RKO (cell line): ENCODE measurements at regions not wholly inside any gene's neighbourhood (a gene's known extent, or its start where the extent isn't known, plus 50 kb on each side); places are given as distances from the start of the nearest gene placed in this dataset.

Source experiments
- DNase-seq: peaks from one replicate; pipeline ENCODE4 v3.0.0-alpha.2; 2016; ENCODE audit warnings: low spot score

GRCh38 chr13:84570831-84571230, 688.6 kb upstream of the SLITRK1 start:
- no peak for DNase-seq

- no peak for DNase-seq
Measured at GRCh38 chr13:84569366-84569765, 687.1 kb upstream of the SLITRK1 start.

DNA sequence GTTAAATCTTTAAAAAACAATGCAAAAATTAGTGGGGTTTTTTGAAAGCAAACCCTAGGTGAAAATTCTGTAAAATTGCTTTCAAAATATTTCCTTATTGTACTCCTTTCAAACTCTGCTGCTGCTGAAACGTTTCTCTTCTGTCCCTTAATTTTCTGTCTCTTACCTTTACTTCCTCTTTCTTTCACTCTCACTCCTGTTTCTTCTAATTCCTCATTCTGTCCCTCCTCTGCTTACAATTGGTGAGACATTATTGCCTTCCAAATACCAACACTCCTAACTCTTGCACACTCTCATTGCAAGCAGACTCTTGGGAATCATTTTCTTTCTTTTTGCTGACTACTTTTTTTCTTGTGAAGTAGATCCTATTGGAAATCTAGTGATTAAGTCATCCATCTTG, 685.6 kb upstream of the SLITRK1 start:
- no peak for DNase-seq

DNA sequence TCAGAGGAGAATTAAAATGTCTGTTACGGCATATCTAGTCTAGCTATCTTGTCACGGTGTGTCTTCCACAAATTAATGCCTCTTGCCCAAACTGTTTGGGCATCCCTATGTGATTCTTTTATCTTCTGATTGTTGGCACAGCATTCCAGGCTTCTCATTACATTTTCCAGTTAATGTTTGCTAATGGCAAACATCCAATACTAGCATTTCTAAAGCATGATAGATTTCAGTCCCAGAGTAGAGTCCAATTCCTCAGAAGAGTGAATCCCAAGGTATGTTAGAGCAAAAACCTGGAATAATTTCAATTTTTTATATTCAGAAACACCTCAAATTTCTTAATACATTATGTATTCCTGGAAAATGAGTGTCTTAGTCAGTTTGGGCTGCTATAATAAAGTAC, 684.5 kb upstream of the SLITRK1 start:
- no peak for DNase-seq

DNA sequence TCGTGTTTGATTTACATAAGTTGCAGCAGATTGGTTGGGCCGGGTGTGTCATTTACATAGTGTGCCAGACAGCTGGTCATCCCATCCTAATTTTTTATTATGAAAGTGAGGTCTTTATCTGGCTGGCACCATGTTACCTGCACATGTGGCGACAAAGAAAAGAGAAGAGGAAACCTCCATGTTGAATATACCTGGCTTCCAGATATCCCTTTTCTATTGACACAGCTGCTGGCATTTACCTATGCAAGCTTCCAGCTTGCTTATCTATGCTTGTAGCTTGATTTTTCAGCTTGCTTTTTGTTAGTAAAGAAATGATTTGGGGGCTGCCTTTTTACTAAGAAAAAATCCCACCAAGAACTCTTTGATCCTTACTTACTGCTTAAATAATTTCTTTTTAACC, 681.3 kb upstream of the SLITRK1 start:
- DNase-seq = no peak

GRCh38 chr13:84553227-84553626, 671.0 kb upstream of the SLITRK1 start:
- DNase-seq = no peak

GRCh38 chr13:84543962-84544361, 661.7 kb upstream of the SLITRK1 start:
- no peak for DNase-seq

- DNase-seq = no peak
Measured at GRCh38 chr13:84542348-84542747, 660.1 kb upstream of the SLITRK1 start.

- DNase-seq = no peak
Measured at GRCh38 chr13:84536906-84537305, 654.6 kb upstream of the SLITRK1 start.

GRCh38 chr13:84528408-84529070, 646.3 kb upstream of the SLITRK1 start:
- no peak for DNase-seq

GRCh38 chr13:84525865-84526264, 643.6 kb upstream of the SLITRK1 start:
- DNase-seq = no peak

DNA sequence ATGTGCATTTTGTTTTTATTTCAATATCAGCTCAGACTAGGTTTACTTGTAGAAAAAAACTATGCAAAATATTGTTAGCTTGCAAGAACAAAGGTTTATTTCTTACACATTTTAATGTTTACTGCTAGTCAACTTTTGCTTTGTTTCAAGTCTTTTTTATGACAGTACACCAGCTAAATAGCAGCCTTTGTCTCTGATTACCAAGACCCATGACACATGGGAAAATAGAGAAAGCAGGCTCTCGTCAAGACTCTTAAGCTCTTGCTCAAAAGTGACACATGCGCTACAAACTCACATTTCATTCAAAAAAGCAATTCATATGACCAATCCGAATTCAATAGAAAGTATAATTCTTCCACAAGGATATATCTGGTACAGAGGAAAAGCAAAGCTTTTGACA, 642.3 kb upstream of the SLITRK1 start:
- no peak for DNase-seq

GRCh38 chr13:84500016-84500415, 617.7 kb upstream of the SLITRK1 start:
- DNase-seq = no peak

DNA sequence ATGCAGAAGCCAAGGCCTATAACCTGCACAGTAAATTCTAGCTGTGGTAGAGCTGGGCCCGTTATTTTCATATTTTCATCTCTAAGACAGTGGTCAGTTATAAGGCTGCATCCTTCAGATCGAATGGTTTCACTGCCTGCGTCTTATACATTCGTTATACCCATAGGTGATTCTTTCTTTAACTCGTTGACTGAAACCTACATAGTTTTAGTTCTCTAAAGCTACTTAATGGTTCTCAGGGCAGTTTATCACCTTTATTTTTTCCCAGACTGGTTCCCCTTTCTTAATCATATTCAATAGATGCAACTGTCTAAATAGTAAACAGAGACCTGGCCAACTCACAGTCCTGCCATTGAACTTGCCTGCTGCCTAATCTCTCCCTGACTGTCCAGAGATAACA, 615.3 kb upstream of the SLITRK1 start:
- no peak for DNase-seq

DNA sequence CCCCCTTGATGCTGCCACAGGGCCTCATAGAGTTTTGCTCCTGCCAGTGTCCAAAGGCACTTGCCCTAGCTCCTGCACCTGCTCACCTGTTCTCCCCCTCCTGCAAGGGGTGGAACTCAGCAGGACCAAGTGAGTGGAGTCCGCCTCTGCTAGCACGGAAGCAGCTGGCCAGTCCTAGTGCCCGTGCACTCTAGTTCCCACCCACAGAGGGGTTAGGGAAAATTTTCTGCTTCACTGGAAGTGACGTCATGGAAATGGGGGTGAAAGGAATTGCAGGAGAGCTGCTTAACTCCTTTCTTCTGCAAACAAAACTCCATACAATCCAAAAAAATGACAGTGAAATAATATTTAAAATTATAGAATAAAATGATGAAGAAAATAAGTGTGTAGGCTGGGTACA, 609.7 kb upstream of the SLITRK1 start:
- DNase-seq = no peak

DNA sequence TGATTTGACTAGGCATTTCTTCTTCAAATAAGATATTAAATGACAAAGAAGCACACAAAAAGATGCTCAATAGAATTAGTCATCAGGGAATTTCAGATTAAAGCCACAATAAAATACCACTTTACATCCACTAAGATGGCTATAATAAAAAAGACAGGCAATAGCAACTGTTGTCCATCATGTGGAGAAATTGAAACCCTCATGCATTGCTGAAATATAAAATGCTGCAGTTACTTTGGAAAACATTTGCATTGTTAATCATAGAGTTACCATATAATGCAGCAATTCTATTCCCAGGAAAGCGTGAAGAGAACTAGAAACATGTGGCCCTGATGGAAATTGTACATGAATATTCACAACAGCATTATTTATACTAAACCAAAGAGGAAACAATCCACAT, 605.5 kb upstream of the SLITRK1 start:
- DNase-seq = no peak

- DNase-seq = peak; percentile 14
Measured at GRCh38 chr13:84481958-84482357, 599.7 kb upstream of the SLITRK1 start.

DNA sequence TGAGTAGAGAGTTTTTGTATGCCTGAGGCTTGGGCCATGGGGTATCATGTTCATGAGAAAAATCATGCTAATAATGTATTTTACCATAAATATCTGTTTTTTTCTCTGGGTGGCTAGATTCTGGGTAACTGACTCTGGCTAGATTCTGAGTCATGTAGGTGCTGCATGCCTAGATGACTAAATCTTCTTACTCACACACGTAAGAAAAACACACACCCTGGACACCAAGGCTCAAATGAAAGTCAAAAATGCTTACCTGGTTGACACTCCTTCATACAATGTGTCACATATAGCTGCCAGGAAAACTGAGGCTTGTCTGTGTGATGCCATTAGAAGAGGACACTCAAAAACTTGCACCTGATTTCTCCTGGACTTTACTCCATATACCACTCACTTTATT, 597.4 kb upstream of the SLITRK1 start:
- DNase-seq = peak; percentile 43

DNA sequence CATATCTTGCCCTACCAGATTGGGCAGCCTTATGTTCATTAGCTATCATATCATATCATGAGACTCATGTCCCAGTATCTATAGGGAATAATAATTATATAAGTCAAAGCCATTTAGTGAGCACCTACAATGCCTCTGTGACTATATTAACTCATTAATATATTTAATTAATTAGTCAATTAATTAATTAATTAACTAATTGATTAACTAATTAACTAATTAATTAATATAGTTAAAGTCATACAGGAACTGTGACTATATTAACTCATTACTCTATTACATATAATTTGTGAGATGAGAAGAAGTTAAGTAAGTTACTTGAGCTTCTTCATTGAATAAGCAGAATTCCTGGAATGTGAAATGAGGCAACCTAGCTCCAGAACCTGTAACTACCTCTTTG, 588.3 kb upstream of the SLITRK1 start:
- no peak for DNase-seq

- no peak for DNase-seq
Measured at GRCh38 chr13:84466461-84466860, 584.2 kb upstream of the SLITRK1 start.

DNA sequence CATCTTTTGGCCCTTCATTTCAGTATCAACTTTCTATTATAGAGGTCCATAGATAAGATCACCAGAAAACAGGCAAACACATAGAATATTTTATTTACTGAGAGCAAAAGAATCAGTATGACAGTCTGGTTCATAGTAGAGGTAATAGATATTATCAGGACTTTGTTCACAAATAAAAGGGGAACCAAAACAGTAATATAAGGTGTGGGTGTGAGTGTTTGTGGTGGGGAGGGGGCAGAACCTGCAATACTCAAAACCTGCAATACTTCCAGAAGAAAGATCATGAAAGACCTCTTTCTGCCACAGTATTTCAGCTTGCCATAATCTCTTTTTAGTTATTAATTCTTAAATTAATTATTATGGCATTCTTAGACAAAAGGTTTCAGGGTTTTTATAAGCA, 578.7 kb upstream of the SLITRK1 start:
- DNase-seq = no peak

DNA sequence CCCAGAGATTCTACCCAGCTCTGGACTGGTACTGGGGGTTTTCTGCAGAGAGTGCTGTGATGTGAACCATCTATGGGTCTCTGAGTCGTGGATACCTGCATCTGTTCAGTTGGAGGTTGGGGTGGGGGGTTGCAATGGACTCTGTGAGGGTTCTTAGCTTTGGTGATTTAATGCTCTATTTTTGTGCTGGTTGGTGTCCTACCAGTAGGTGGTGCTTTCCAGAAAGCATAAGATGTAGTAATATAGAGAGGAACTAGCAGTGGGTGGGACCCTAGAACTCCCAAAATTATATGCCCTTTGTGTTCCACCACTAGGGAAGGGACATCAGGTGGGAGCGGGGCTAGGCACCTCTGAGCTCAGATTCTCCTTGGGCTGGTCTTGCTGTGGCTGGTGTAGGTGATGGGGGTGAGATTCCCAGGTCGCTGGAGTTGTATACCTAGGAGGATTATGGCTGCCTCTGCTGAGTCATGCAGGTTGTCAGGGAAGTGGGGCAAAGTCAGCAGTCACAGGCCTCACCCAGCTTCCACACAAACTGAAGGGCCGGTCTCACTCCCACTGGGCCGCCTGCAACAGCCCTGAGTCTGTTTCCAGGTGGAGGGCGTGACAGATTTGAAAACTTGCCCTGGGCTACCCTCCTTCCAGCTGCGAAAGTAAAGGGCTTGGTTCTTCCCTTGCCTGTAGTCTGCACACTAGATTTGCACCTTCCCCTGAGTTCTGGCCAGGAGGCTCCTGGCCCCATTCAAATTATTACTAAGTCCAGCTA, 573.0 kb upstream of the SLITRK1 start:
- no peak for DNase-seq

DNA sequence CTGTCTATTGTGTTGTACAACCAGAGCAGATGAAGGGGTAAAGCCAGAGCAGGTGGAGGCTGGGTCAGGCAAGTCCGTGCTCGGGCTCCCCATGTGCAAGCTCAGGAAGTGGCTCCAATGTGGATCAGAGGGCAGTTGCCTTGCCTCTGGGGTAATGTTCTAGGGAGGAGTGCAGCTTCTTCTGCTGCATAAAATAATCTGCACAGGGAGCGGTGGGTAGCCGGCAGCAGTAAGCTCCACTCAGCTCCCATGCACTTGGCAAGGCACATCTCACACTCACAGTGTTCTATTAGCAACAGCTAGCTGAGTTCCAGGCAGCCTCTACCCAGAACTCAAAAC, 565.3 kb upstream of the SLITRK1 start:
- no peak for DNase-seq
